ENCODE measurements at regions not wholly inside any gene's neighbourhood (a gene's known extent, or its start where the extent isn't known, plus 50 kb on each side); places are given as distances from the start of the nearest gene placed in this dataset.

DNA sequence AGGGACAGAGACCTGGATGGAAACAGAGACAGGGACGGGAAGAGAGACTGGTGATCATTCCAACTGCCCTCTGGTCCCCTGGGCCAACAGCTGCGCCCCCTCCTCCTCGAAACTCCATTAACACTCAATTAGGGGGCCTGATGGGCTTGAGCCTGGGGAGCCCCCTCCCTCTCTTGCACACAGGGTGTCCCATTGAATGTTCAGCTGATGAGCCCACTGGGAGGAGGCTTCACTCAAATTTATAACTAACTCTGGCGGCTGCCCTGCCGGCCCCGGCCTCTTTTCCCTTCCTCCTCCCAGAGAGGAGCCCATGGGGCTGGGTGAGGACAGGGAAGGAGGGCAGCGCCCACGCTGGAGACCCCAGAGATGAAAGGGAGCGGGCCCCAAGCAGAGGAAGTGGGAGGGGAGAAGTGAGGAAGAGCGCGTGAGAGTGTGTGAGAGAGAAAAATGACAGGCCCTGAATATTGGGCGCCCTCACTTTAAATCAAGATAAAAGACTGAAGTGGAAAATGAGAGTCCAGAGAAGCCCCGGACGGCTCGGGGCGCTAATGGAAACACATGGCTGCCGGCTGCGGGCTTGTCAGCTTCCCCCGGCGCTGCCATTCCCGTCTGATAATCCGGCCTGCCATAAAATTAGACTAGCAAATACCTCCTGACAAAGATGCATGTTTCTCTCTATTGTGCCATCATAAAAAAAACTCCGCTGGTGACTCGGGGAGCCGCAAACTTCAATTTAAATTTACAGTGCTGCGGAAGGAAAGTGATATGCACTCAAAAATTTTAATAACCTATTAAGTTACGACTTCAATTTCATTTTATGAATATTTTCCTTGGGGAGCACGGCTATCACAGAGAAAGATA lies 58.0 kb upstream of the PAX2 start:
- peaks cover 80 to 88% of the 10 kb centered on the region in 2 donors for H3K27me3 Mint-ChIP-seq (ENCODE audit: low read depth in 2 of 2)
- H3K27me3 ChIP-seq (ENCODE audit: control insufficient read depth, insufficient read depth, low read length) = peaks cover 14% of the 10 kb centered on the region
- no peak overlapping the region for H3K4me3 ChIP-seq (ENCODE audit: low read length)
- no peak overlapping the region for H3K27ac Mint-ChIP-seq
- intact Hi-C loops (cut with micrococcal nuclease) = no loop called here
- no peaks in the 10 kb centered on the region for H3K4me1 ChIP-seq (ENCODE audit: control insufficient read depth, insufficient read depth, low read length)
- WGBS (ENCODE audit: insufficient coverage) = 21% methylated on average over 23 of the region's 28 CpGs
- H3K9me3 Mint-ChIP-seq = no peaks in the 10 kb centered on the region
- no peak for DNase-seq
- H3K9me3 ChIP-seq (ENCODE audit: control insufficient read depth, insufficient read depth, low read length) = no peaks in the 10 kb centered on the region
- H3K4me3 Mint-ChIP-seq = no peak overlapping the region
- no peaks in the 10 kb centered on the region for H3K36me3 ChIP-seq (ENCODE audit: control insufficient read depth, insufficient read depth, low read length)
- no peak for ATAC-seq
- no peaks in the 10 kb centered on the region for H3K4me1 Mint-ChIP-seq
- no peaks in the 10 kb centered on the region for H3K36me3 Mint-ChIP-seq
- TF ChIP-seq, protein P1, sequence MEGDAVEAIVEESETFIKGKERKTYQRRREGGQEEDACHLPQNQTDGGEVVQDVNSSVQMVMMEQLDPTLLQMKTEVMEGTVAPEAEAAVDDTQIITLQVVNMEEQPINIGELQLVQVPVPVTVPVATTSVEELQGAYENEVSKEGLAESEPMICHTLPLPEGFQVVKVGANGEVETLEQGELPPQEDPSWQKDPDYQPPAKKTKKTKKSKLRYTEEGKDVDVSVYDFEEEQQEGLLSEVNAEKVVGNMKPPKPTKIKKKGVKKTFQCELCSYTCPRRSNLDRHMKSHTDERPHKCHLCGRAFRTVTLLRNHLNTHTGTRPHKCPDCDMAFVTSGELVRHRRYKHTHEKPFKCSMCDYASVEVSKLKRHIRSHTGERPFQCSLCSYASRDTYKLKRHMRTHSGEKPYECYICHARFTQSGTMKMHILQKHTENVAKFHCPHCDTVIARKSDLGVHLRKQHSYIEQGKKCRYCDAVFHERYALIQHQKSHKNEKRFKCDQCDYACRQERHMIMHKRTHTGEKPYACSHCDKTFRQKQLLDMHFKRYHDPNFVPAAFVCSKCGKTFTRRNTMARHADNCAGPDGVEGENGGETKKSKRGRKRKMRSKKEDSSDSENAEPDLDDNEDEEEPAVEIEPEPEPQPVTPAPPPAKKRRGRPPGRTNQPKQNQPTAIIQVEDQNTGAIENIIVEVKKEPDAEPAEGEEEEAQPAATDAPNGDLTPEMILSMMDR (IDR thresholded peaks at IDR 0.05) = no peak
- H3K27ac ChIP-seq (ENCODE audit: low read length) = no peak overlapping the region

DNA sequence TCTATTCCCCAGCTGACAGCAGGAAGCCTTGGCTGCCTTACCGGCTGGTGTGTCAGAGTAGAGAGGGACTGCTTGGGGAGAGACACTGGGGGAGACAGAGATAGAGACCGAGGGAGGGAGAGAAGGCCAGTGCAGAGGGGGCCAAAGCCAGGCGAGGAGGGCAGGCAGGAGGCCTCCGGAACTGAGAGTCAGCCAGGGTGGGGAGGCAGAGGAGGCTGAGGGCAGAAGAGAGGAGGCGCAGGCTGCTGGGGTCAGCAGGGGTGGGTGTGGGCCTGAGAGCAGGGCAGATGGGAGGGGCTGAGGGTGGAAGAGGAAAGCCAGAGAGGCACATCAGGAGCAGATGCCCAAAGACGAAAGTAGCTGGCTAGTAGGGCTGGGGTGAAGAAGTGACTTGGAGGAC lies 57.2 kb upstream of the PAX2 start:
- peaks cover 72 to 81% of the 10 kb centered on the region in 2 donors for H3K27me3 Mint-ChIP-seq (ENCODE audit: low read depth in 2 of 2)
- H3K27me3 ChIP-seq (ENCODE audit: control insufficient read depth, insufficient read depth, low read length) = peaks cover 6% of the 10 kb centered on the region
- 29% methylated on average over 6 of the region's 6 CpGs for WGBS (ENCODE audit: insufficient coverage)

DNA sequence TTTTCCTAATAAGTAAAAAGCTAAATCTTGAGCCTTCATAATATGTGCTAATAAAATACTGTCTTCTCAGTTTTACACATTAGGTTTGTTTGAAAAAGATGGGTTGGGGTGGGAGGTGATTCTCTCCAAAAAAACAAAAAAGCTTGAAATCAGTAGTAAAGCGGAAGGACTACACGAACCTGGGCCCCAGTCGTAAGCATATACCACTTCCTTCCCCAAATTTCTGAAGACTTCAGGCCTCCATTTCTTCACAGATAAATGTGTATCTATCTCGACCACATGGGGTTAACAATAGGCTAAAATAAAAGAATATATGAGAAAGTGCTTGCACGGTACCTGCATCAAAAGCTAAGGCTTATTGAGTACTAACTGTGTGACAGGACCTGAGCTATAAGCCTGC lies 51.6 kb upstream of the PAX2 start:
- Histone ChIP-seq H3K9me3 (ENCODE audit: control insufficient read depth, insufficient read depth, low read length) (no peaks in the 10 kb centered on the region), H3K27ac (ENCODE audit: low read length) (no peak overlapping the region), H3K36me3 (ENCODE audit: control insufficient read depth, insufficient read depth, low read length) (no peaks in the 10 kb centered on the region), H3K27me3 (ENCODE audit: control insufficient read depth, insufficient read depth, low read length) (peaks cover 3% of the 10 kb centered on the region), H3K4me1 (ENCODE audit: control insufficient read depth, insufficient read depth, low read length) (no peaks in the 10 kb centered on the region), H3K4me3 (ENCODE audit: low read length) (no peak overlapping the region)
- Mint-ChIP-seq H3K27me3 (ENCODE audit: low read depth in 2 of 2) (peaks cover 26 to 44% of the 10 kb centered on the region in 2 donors), H3K36me3 (no peaks in the 10 kb centered on the region), H3K4me3 (no peak overlapping the region), H3K4me1 (no peaks in the 10 kb centered on the region), H3K27ac (no peak overlapping the region), H3K9me3 (no peaks in the 10 kb centered on the region)
- intact Hi-C loops (cut with micrococcal nuclease) = no loop called here
- TF ChIP-seq, protein P1 (IDR thresholded peaks at IDR 0.05) = no peak
- WGBS (ENCODE audit: insufficient coverage) = 46% methylated on average over 4 of the region's 5 CpGs
- ATAC-seq (no peak), DNase-seq (no peak)

More for the DNA sequence above, 57.2 kb upstream of the PAX2 start:
- no peak overlapping the region for H3K27ac Mint-ChIP-seq
- H3K9me3 Mint-ChIP-seq = no peaks in the 10 kb centered on the region
- no peak overlapping the region for H3K4me3 ChIP-seq (ENCODE audit: low read length)
- H3K9me3 ChIP-seq (ENCODE audit: control insufficient read depth, insufficient read depth, low read length) = no peaks in the 10 kb centered on the region
- no peaks in the 10 kb centered on the region for H3K4me1 Mint-ChIP-seq
- intact Hi-C loops (cut with micrococcal nuclease) = no loop called here
- TF ChIP-seq, protein P1 (IDR thresholded peaks at IDR 0.05) = no peak
- H3K27ac ChIP-seq (ENCODE audit: low read length) = no peak overlapping the region
- DNase-seq = no peak
- H3K36me3 ChIP-seq (ENCODE audit: control insufficient read depth, insufficient read depth, low read length) = no peaks in the 10 kb centered on the region
- H3K4me3 Mint-ChIP-seq = no peak overlapping the region
- no peaks in the 10 kb centered on the region for H3K4me1 ChIP-seq (ENCODE audit: control insufficient read depth, insufficient read depth, low read length)
- H3K36me3 Mint-ChIP-seq = no peaks in the 10 kb centered on the region
- no peak for ATAC-seq
